ENCODE measurements at regions not wholly inside any gene's neighbourhood (a gene's known extent, or its start where the extent isn't known, plus 50 kb on each side); places are given as distances from the start of the nearest gene placed in this dataset.

DNA sequence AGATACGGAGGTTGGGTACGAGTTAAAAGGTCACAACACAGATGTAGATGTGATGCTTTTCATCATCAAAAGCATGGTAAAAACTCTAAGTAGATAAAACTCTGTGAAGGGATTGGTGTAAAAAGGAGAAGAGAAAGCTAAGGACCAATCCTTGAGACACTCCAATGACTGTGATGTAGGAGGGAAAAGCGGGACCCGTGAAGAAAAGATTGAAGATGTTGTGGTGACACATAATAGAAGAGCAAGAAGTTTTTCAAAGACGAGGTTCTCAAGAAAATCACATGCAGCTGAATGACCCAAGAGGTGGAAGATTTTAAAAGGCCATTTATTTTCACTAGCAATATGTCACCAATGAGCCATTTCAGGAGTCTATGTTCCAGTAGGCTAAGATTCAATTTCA lies 179.5 kb downstream of the MRPL39 start:
- TF ChIP-seq, protein P1, sequence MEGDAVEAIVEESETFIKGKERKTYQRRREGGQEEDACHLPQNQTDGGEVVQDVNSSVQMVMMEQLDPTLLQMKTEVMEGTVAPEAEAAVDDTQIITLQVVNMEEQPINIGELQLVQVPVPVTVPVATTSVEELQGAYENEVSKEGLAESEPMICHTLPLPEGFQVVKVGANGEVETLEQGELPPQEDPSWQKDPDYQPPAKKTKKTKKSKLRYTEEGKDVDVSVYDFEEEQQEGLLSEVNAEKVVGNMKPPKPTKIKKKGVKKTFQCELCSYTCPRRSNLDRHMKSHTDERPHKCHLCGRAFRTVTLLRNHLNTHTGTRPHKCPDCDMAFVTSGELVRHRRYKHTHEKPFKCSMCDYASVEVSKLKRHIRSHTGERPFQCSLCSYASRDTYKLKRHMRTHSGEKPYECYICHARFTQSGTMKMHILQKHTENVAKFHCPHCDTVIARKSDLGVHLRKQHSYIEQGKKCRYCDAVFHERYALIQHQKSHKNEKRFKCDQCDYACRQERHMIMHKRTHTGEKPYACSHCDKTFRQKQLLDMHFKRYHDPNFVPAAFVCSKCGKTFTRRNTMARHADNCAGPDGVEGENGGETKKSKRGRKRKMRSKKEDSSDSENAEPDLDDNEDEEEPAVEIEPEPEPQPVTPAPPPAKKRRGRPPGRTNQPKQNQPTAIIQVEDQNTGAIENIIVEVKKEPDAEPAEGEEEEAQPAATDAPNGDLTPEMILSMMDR (IDR thresholded peaks at IDR 0.05; ENCODE audit: borderline replicate concordance, extremely low read depth, low read length, poor library complexity, severe bottlenecking) = no peak
- TF ChIP-seq EZH2 (IDR thresholded peaks at IDR 0.05; ENCODE audit: borderline replicate concordance, low read depth, low read length, severe bottlenecking) = no peak
- no peak for ATAC-seq (ENCODE audit: insufficient read depth, low read depth)

DNA sequence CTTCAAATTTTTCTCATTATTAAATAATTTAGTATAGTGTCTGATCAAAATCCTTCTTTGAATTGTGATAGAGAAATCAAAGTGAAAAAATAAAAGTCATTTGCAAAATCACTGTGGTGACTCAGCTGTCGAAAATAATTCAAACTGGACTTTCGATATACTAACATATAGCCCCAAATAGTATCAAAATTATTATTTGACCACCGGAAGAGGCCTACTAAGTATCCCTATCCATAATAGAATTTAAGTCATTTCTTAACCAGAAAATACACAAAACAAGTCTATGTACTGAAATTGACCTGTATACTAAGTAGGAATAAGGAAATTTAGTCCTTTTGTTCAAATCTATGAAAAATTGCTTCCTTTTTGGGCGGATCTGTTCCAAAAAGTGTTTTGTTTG lies 180.7 kb downstream of the MRPL39 start:
- Histone ChIP-seq H3K4me2 (ENCODE audit: insufficient read depth, low read length) (no peak overlapping the region), H3K36me3 (ENCODE audit: insufficient read depth, low read length) (no peaks in the 10 kb centered on the region), H3K79me2 (ENCODE audit: insufficient read depth, low read length) (no peaks in the 10 kb centered on the region), H3K4me1 (ENCODE audit: insufficient read depth, low read length) (peaks cover 4% of the 10 kb centered on the region; the same call in 1 of the 2 replicates), H3K9me3 (ENCODE audit: insufficient read depth, low read length, severe bottlenecking) (no peaks in the 10 kb centered on the region), H3K27me3 (ENCODE audit: insufficient read depth, low read length, poor library complexity) (no peaks in the 10 kb centered on the region), H3K9ac (ENCODE audit: low read depth, low read length) (no peak overlapping the region), H3K27ac (ENCODE audit: low read length) (no peak overlapping the region), H3K4me3 (ENCODE audit: low read depth in 1 of 2, low read length in 2 of 2) (no peak overlapping the region), H4K20me1 (ENCODE audit: insufficient read depth, low read length) (no peaks in the 10 kb centered on the region), H2AFZ (ENCODE audit: low read depth, low read length) (no peak overlapping the region)
- ATAC-seq (ENCODE audit: insufficient read depth, low read depth) (no peak), DNase-seq (no peak)
- TF ChIP-seq, protein P1 (IDR thresholded peaks at IDR 0.05; ENCODE audit: borderline replicate concordance, extremely low read depth, low read length, poor library complexity, severe bottlenecking) = no peak
- TF ChIP-seq EZH2 (IDR thresholded peaks at IDR 0.05; ENCODE audit: borderline replicate concordance, low read depth, low read length, severe bottlenecking) = no peak

More for the DNA sequence above, 179.5 kb downstream of the MRPL39 start:
- Histone ChIP-seq H3K4me1 (ENCODE audit: insufficient read depth, low read length) (peaks cover 4% of the 10 kb centered on the region; the same call in 1 of the 2 replicates), H3K4me2 (ENCODE audit: insufficient read depth, low read length) (no peak overlapping the region), H4K20me1 (ENCODE audit: insufficient read depth, low read length) (no peaks in the 10 kb centered on the region), H3K4me3 (ENCODE audit: low read depth in 1 of 2, low read length in 2 of 2) (no peak overlapping the region), H3K27ac (ENCODE audit: low read length) (no peak overlapping the region), H3K36me3 (ENCODE audit: insufficient read depth, low read length) (no peaks in the 10 kb centered on the region), H2AFZ (ENCODE audit: low read depth, low read length) (no peak overlapping the region), H3K79me2 (ENCODE audit: insufficient read depth, low read length) (no peaks in the 10 kb centered on the region), H3K27me3 (ENCODE audit: insufficient read depth, low read length, poor library complexity) (no peaks in the 10 kb centered on the region), H3K9ac (ENCODE audit: low read depth, low read length) (no peak overlapping the region), H3K9me3 (ENCODE audit: insufficient read depth, low read length, severe bottlenecking) (no peaks in the 10 kb centered on the region)
- DNase-seq = no peak

DNA sequence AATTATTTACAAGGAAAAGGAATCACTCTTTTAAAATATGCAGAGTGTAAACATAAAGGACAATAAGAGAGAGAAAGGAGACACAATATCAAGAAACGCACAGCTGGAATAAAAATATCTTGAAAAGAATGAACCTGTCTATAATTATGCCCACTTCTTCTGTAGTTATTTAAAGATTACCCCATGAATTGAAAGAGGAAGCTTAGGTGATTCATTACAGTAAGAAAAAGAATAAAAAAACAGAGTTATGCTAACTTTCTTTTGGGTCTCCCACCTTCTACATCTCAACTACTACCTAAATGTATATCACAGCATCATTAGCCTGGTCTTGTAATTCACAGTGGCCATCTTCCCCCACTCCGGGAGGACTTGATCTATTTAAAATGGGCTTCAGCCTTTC lies 182.1 kb downstream of the MRPL39 start:
- H2AFZ ChIP-seq (ENCODE audit: low read depth, low read length) = no peak overlapping the region
- TF ChIP-seq, protein P1 (IDR thresholded peaks at IDR 0.05; ENCODE audit: borderline replicate concordance, extremely low read depth, low read length, poor library complexity, severe bottlenecking) = no peak
- no peak for TF ChIP-seq EZH2 (IDR thresholded peaks at IDR 0.05; ENCODE audit: borderline replicate concordance, low read depth, low read length, severe bottlenecking)
- H3K4me3 ChIP-seq (ENCODE audit: low read depth in 1 of 2, low read length in 2 of 2) = no peak overlapping the region
- H3K4me2 ChIP-seq (ENCODE audit: insufficient read depth, low read length) = no peak overlapping the region
- H3K4me1 ChIP-seq (ENCODE audit: insufficient read depth, low read length) = peaks cover 8% of the 10 kb centered on the region; the same call in 1 of the 2 replicates
- no peak overlapping the region for H3K9ac ChIP-seq (ENCODE audit: low read depth, low read length)
- no peak overlapping the region for H3K27ac ChIP-seq (ENCODE audit: low read length)
- H3K27me3 ChIP-seq (ENCODE audit: insufficient read depth, low read length, poor library complexity) = no peaks in the 10 kb centered on the region
- no peaks in the 10 kb centered on the region for H3K36me3 ChIP-seq (ENCODE audit: insufficient read depth, low read length)
- H4K20me1 ChIP-seq (ENCODE audit: insufficient read depth, low read length) = no peaks in the 10 kb centered on the region
- DNase-seq = no peak
- no peak for ATAC-seq (ENCODE audit: insufficient read depth, low read depth)
- no peaks in the 10 kb centered on the region for H3K79me2 ChIP-seq (ENCODE audit: insufficient read depth, low read length)
- no peaks in the 10 kb centered on the region for H3K9me3 ChIP-seq (ENCODE audit: insufficient read depth, low read length, severe bottlenecking)

DNA sequence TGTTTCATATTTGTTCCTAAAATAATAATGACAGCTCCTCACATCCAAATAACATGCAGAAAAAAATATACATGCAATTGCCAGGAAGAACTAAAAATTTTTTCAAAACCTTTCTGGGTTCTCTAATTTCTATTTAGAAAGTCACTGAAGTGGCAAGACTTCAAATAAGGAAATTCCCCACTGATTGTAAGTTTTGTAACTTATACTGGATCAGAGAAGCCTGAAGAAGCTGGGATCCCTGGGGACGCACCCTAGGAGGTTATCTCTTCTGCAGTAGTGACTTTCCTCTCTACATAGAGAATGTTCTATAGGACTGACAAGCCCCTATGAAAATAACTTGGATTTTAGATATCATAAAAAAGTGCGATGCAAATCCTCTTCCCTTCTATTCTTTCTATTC lies 182.6 kb downstream of the MRPL39 start:
- H2AFZ ChIP-seq (ENCODE audit: low read depth, low read length) = no peak overlapping the region
- no peak overlapping the region for H3K4me3 ChIP-seq (ENCODE audit: low read depth in 1 of 2, low read length in 2 of 2)
- no peaks in the 10 kb centered on the region for H3K36me3 ChIP-seq (ENCODE audit: insufficient read depth, low read length)
- no peak overlapping the region for H3K9ac ChIP-seq (ENCODE audit: low read depth, low read length)
- ATAC-seq (ENCODE audit: insufficient read depth, low read depth) (no peak), DNase-seq (no peak)
- H3K4me2 ChIP-seq (ENCODE audit: insufficient read depth, low read length) = no peak overlapping the region
- H3K4me1 ChIP-seq (ENCODE audit: insufficient read depth, low read length) = peaks cover 8% of the 10 kb centered on the region; the same call in 1 of the 2 replicates
- H3K27me3 ChIP-seq (ENCODE audit: insufficient read depth, low read length, poor library complexity) = no peaks in the 10 kb centered on the region
- no peaks in the 10 kb centered on the region for H4K20me1 ChIP-seq (ENCODE audit: insufficient read depth, low read length)
- H3K9me3 ChIP-seq (ENCODE audit: insufficient read depth, low read length, severe bottlenecking) = no peaks in the 10 kb centered on the region
- no peaks in the 10 kb centered on the region for H3K79me2 ChIP-seq (ENCODE audit: insufficient read depth, low read length)
- H3K27ac ChIP-seq (ENCODE audit: low read length) = no peak overlapping the region
- no peak for TF ChIP-seq EZH2 (IDR thresholded peaks at IDR 0.05; ENCODE audit: borderline replicate concordance, low read depth, low read length, severe bottlenecking)
- TF ChIP-seq, protein P1 (IDR thresholded peaks at IDR 0.05; ENCODE audit: borderline replicate concordance, extremely low read depth, low read length, poor library complexity, severe bottlenecking) = no peak

All from DND-41 (cell line).